Prostate gland (tissue), 2 donors: ENCODE measurements at regions not wholly inside any gene's neighbourhood (a gene's known extent, or its start where the extent isn't known, plus 50 kb on each side); places are given as distances from the start of the nearest gene placed in this dataset.

ENCODE experiments used
- CTCF ChIP-seq, 4 experiments: fragments of 200-600 bp in 2 of 4; fragments of 450-650 bp in 2 of 4; sonication (generic) in 2 of 4; IDR thresholded peaks; 1 replicate in 3 of 4; 2 replicates in 1 of 4; pipeline ENCODE4 v1.5.1; 2016 to 2019; ENCODE audit warnings: antibody characterized with exemption in 4 of 4, mild to moderate bottlenecking in 2 of 4, moderate library complexity in 2 of 4
- POLR2A ChIP-seq: fragments of 450-650 bp; IDR thresholded peaks from one replicate; pipeline ENCODE4 v1.6.1; 2016; ENCODE audit warnings: antibody characterized with exemption, mild to moderate bottlenecking
- POLR2AphosphoS5 ChIP-seq: sonication (generic); formaldehyde crosslinking; IDR thresholded peaks from one replicate; pipeline ENCODE4 v1.6.1; 2017; ENCODE audit warnings: antibody characterized with exemption

GRCh38 chr20:58008866-58009265 is 219.6 kb downstream of the ANKRD60 start:
- TF ChIP-seq CTCF (IDR thresholded peaks at IDR 0.05) (no peak), POLR2AphosphoS5 (no peak), POLR2A (no peak)
